Endothelial cell of umbilical vein (primary cell): ENCODE measurements at regions not wholly inside any gene's neighbourhood (a gene's known extent, or its start where the extent isn't known, plus 50 kb on each side); places are given as distances from the start of the nearest gene placed in this dataset.
A peak's percentile ranks its signal among the peaks of the same experiment; 100 is the strongest.

Experiments
- BruUV-seq: library from RNA; stranded (reverse); fragments of 400-500 nt; replicated peaks from 2 replicates; lab custom pipeline; 2021; lab: Mats Ljungman, UMichigan
- CTCF ChIA-PET: fragments of 300-600, 350-600 bp; sonication (Branson Sonifier 250); formaldehyde crosslinking; loops from one replicate; lab custom pipeline; 2021; ENCODE audit warnings: antibody characterized with exemption, inconsistent platforms; lab: Charles Lee
- POLR2A ChIA-PET: fragments of 300-600, 350-600 bp; sonication (Branson Sonifier 250); formaldehyde crosslinking; loops from one replicate; lab custom pipeline; 2021; ENCODE audit warnings: antibody characterized with exemption, inconsistent platforms; lab: Charles Lee
- DNase-seq: peaks from one replicate; pipeline ENCODE4 v3.0.0-alpha.2; 2011; ENCODE audit warnings: low read depth, low spot score
- FAIRE-seq: peaks from 2 replicates; lab custom pipeline; 2011; peaks lifted over from hg19 to GRCh38; lab: Jason Lieb, UNC
- H2AFZ ChIP-seq: 2 replicates; pipeline ENCODE4 v1.6.0; 2012; ENCODE audit warnings: low read depth, low read length, control low read depth, inconsistent platforms
- H3K27ac ChIP-seq: 2 replicates; pipeline ENCODE4 v1.5.1; 2011; ENCODE audit warnings: low read depth, mild to moderate bottlenecking, control low read depth, low read length, moderate library complexity; ENCODE audit not compliant: insufficient read depth
- H3K27me3 ChIP-seq, 2 experiments: 2 replicates each; pipeline versions ENCODE4 v1.6.0 to v1.6.1; 2011; ENCODE audit warnings: low read length in 2 of 2, mixed read lengths in 1 of 2; ENCODE audit not compliant: control insufficient read depth in 2 of 2, insufficient read depth in 2 of 2
- H3K36me3 ChIP-seq, 2 experiments: 2 replicates in 1 of 2; 3 replicates in 1 of 2; pipeline ENCODE4 v1.5.1; 2011; ENCODE audit warnings: low read length in 2 of 2, mild to moderate bottlenecking in 1 of 2, moderate library complexity in 1 of 2; ENCODE audit not compliant: control insufficient read depth in 2 of 2, insufficient read depth in 2 of 2; ENCODE audit errors: extremely low read depth in 1 of 2
- H3K4me1 ChIP-seq: 3 replicates; pipeline ENCODE4 v1.5.1; 2011; ENCODE audit warnings: mild to moderate bottlenecking, low read length; ENCODE audit not compliant: control insufficient read depth, insufficient read depth; ENCODE audit errors: extremely low read depth
- H3K4me2 ChIP-seq: 2 replicates; pipeline ENCODE4 v1.6.1; 2011; ENCODE audit warnings: low read length, control low read depth, mixed read lengths; ENCODE audit not compliant: insufficient read depth
- H3K4me3 ChIP-seq, 3 experiments: fragments of 200-600 bp in 1 of 3; sonication (generic), shearing (Covaris generic) in 1 of 3; replicated peaks in 1 of 3; 2 replicates each; pipeline ENCODE4 v1.5.1; 2011 to 2016; ENCODE audit warnings: control low read depth in 3 of 3, low read length in 3 of 3, mild to moderate bottlenecking in 2 of 3, inconsistent platforms in 1 of 3, low read depth in 1 of 3, moderate library complexity in 1 of 3; ENCODE audit not compliant: insufficient read depth in 1 of 3
- H3K79me2 ChIP-seq: 2 replicates; pipeline ENCODE4 v1.6.0; 2012; ENCODE audit warnings: low read length, inconsistent platforms; ENCODE audit not compliant: control insufficient read depth, insufficient read depth
- H3K9ac ChIP-seq: replicated peaks from 2 replicates; pipeline ENCODE3; 2011; ENCODE audit warnings: low read length, control low read depth; ENCODE audit not compliant: insufficient read depth; ENCODE audit errors: extremely low read depth
- H3K9me1 ChIP-seq: replicated peaks from 3 replicates; pipeline ENCODE4 v1.6.0; 2011; ENCODE audit warnings: mild to moderate bottlenecking, low read length; ENCODE audit not compliant: control insufficient read depth, insufficient read depth; ENCODE audit errors: extremely low read depth
- H3K9me3 ChIP-seq: replicated peaks from 2 replicates; pipeline ENCODE4 v1.5.1; 2012; ENCODE audit warnings: low read length, inconsistent platforms; ENCODE audit not compliant: control insufficient read depth, insufficient read depth
- H4K20me1 ChIP-seq: replicated peaks from 2 replicates; pipeline ENCODE3; 2011; ENCODE audit warnings: mild to moderate bottlenecking, low read length; ENCODE audit not compliant: control insufficient read depth, insufficient read depth; ENCODE audit errors: extremely low read depth
- EZH2 ChIP-seq: IDR thresholded peaks from 2 replicates; pipeline ENCODE4 v1.6.1; 2012; ENCODE audit warnings: borderline replicate concordance, low read depth, mild to moderate bottlenecking, moderate library complexity, low read length, inconsistent platforms; ENCODE audit not compliant: severe bottlenecking
- FOS ChIP-seq: IDR thresholded peaks from 2 replicates; pipeline ENCODE4 v1.6.1; 2011; ENCODE audit warnings: mild to moderate bottlenecking, low read length, moderate library complexity, borderline replicate concordance; ENCODE audit not compliant: insufficient read depth
- GATA2 ChIP-seq: IDR thresholded peaks from 2 replicates; pipeline ENCODE4 v1.7.0; 2011; ENCODE audit warnings: low read depth, mild to moderate bottlenecking, moderate library complexity, mixed read lengths, low read length; ENCODE audit not compliant: insufficient read length, insufficient read depth
- JUN ChIP-seq: IDR thresholded peaks from 2 replicates; pipeline ENCODE4 v1.6.1; 2011; ENCODE audit warnings: borderline replicate concordance, low read depth; ENCODE audit not compliant: insufficient read length, insufficient read depth
- MYC ChIP-seq: IDR thresholded peaks from one replicate; pipeline ENCODE4 v1.6.1; 2011; ENCODE audit warnings: mild to moderate bottlenecking, low read depth, low read length
- POLR2A ChIP-seq: IDR thresholded peaks from 2 replicates; pipeline ENCODE4 v1.6.1; 2012; ENCODE audit warnings: low read depth, mild to moderate bottlenecking, control low read depth, low read length
- POLR2AphosphoS5 ChIP-seq: IDR thresholded peaks from 2 replicates; pipeline ENCODE4 v1.6.1; 2012; ENCODE audit warnings: low read depth, mild to moderate bottlenecking, control low read depth, low read length, moderate library complexity; ENCODE audit not compliant: insufficient read depth
- dilution Hi-C: fragments of 300-500 bp; cut with MboI; formaldehyde crosslinking; loops from one replicate; pipeline ENCODE4 v1.15.0; 2019; ENCODE audit warnings: low sequenced_read_pairs; ENCODE audit not compliant: extremely low pct_ligation_motif_present
- intact Hi-C: fragments of 100-400 bp; cut with micrococcal nuclease; formaldehyde crosslinking; loops from one replicate; pipeline ENCODE4 v1.10.0; 2022
- TF ChIP-seq, protein P1 (sequence below), 2 donors: IDR thresholded peaks; 1 replicate in 1 of 2; 2 replicates in 1 of 2; pipeline ENCODE4 v1.5.1; 2011; ENCODE audit warnings: low read length in 2 of 2, mild to moderate bottlenecking in 2 of 2, moderate library complexity in 2 of 2, control low read depth in 1 of 2, inconsistent platforms in 1 of 2, low read depth in 1 of 2; ENCODE audit not compliant: insufficient read depth in 1 of 2; ENCODE audit errors: extremely low read depth in 1 of 2
- TF ChIP-seq, protein P2 (sequence below): IDR thresholded peaks from 2 replicates; pipeline ENCODE4 v1.6.1; 2011; ENCODE audit not compliant: insufficient read depth, insufficient read length

DNA sequence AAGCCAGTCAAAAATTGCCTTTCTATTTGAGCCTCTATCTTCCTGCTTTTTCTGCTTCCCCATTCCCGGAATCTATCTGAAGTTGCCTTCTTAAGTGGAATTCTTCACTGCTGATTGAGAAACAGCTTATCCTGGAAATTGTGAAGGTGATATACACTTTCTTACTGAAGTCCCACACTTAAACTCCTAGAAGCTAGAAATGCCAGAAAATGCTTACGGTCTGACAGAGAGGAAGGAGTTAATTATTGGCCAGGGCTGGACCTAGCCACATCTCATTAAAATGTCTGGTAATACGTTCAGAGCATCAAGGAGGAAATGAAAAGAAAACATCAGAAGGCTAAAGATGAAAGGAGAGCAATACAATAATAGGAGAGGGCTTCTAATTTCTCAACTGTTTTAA lies 292.5 kb upstream of the SNX7 start:
- intact Hi-C loops (no loop called here), dilution Hi-C loops (no loop called here)
- no peak overlapping the region for H3K4me3 ChIP-seq
- DNase-seq (no peak), FAIRE-seq (peak; percentile 33)
- no peaks in the 10 kb centered on the region for H3K9me3 ChIP-seq
- no peak overlapping the region for H3K4me2 ChIP-seq
- H3K36me3 ChIP-seq = no peaks in the 10 kb centered on the region
- ChIA-PET POLR2A (no interaction called here), CTCF (interaction anchor here (1.1 to 1.3 kb wide), 4 partner anchors 10 to 99 kb away, joined by 3 to 7 read pairs (median 4); no protein-coding TSS in a partner anchor)
- H4K20me1 ChIP-seq = no peaks in the 10 kb centered on the region
- no peaks in the 10 kb centered on the region for H3K9me1 ChIP-seq
- no peak for TF ChIP-seq JUN
- TF ChIP-seq POLR2AphosphoS5 = no peak
- TF ChIP-seq, protein P1, sequence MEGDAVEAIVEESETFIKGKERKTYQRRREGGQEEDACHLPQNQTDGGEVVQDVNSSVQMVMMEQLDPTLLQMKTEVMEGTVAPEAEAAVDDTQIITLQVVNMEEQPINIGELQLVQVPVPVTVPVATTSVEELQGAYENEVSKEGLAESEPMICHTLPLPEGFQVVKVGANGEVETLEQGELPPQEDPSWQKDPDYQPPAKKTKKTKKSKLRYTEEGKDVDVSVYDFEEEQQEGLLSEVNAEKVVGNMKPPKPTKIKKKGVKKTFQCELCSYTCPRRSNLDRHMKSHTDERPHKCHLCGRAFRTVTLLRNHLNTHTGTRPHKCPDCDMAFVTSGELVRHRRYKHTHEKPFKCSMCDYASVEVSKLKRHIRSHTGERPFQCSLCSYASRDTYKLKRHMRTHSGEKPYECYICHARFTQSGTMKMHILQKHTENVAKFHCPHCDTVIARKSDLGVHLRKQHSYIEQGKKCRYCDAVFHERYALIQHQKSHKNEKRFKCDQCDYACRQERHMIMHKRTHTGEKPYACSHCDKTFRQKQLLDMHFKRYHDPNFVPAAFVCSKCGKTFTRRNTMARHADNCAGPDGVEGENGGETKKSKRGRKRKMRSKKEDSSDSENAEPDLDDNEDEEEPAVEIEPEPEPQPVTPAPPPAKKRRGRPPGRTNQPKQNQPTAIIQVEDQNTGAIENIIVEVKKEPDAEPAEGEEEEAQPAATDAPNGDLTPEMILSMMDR (IDR thresholded peaks at IDR 0.05; ENCODE audit: extremely low read depth in 1 of 2, insufficient read depth in 1 of 2, low read depth in 1 of 2, low read length in 2 of 2) = no peak
- no peak for TF ChIP-seq POLR2A
- no peak for TF ChIP-seq GATA2
- TF ChIP-seq EZH2 = no peak
- TF ChIP-seq MYC = no peak
- TF ChIP-seq, protein P2, sequence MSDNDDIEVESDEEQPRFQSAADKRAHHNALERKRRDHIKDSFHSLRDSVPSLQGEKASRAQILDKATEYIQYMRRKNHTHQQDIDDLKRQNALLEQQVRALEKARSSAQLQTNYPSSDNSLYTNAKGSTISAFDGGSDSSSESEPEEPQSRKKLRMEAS = no peak
- TF ChIP-seq FOS = no peak
- no TSS peak for BruUV-seq
- no peaks in the 10 kb centered on the region for H3K27me3 ChIP-seq
- no peak overlapping the region for H3K9ac ChIP-seq
- H3K4me1 ChIP-seq = peaks cover 3% of the 10 kb centered on the region
- H2AFZ ChIP-seq = no peak overlapping the region
- no peak overlapping the region for H3K27ac ChIP-seq
- H3K79me2 ChIP-seq = no peaks in the 10 kb centered on the region
